K562 (cell line): ENCODE measurements at regions not wholly inside any gene's neighbourhood (a gene's known extent, or its start where the extent isn't known, plus 50 kb on each side); places are given as distances from the start of the nearest gene placed in this dataset.

Experiments used
- ATAC-seq: fragments of 200-7000 bp; cut with Tn5 transposase; 3 replicates; pipeline ENCODE4 v1.9.1; 2020; ENCODE audit warnings: moderate library complexity
- BruUV-seq: library from RNA; stranded (reverse); fragments of 400-500 nt; replicated peaks from 2 replicates; lab custom pipeline; 2021; lab: Mats Ljungman, UMichigan
- CTCF ChIA-PET: fragments of 300-600 bp; formaldehyde crosslinking; extraction: SDS; loops from one replicate; lab custom pipeline; 2021; ENCODE audit warnings: low intra/inter-chr PET ratio; lab: Yijun Ruan, JAX
- POLR2A ChIA-PET: fragments of 300-600, 350-650 bp; sonication (Branson Sonifier 250); formaldehyde crosslinking; extraction: SDS; loops from one replicate; lab custom pipeline; 2021; ENCODE audit warnings: antibody characterized with exemption, inconsistent platforms; lab: Yijun Ruan, JAX
- DNase-seq, 4 experiments: peaks; one replicate each; pipeline versions ENCODE4 v3.0.0 to v3.0.0-alpha.2; 2011 to 2018; ENCODE audit warnings: low spot score in 3 of 4, mixed read lengths in 3 of 4; ENCODE audit errors: extremely low read depth in 1 of 4
- FAIRE-seq: peaks from 2 replicates; lab custom pipeline; 2011; peaks lifted over from hg19 to GRCh38; lab: Jason Lieb, UNC
- H2AFZ ChIP-seq: 2 replicates; pipeline ENCODE4 v1.6.0; 2011; ENCODE audit warnings: low read depth, low read length, control low read depth, inconsistent platforms
- H3K27ac ChIP-seq: fragments of 200-600 bp; 3 replicates; pipeline ENCODE4 v1.8.0; 2011; ENCODE audit warnings: low read depth, mild to moderate bottlenecking, control low read depth, inconsistent platforms, low read length, moderate library complexity, mixed read lengths; ENCODE audit errors: extremely low read depth
- H3K27me3 ChIP-seq, 2 experiments: fragments of 300-600 bp in 1 of 2; 2 replicates in 1 of 2; 3 replicates in 1 of 2; pipeline versions ENCODE4 v1.6.0 to v1.8.0; 2011; ENCODE audit warnings: inconsistent platforms in 2 of 2, low read length in 2 of 2, mild to moderate bottlenecking in 1 of 2, mixed read lengths in 1 of 2, moderate library complexity in 1 of 2; ENCODE audit not compliant: control insufficient read depth in 2 of 2, insufficient read depth in 2 of 2
- H3K36me3 ChIP-seq: fragments of 300-600 bp; 3 replicates; pipeline ENCODE4 v1.8.0; 2011; ENCODE audit warnings: mild to moderate bottlenecking, low read length, inconsistent platforms; ENCODE audit not compliant: control insufficient read depth, insufficient read depth
- H3K4me1 ChIP-seq, 2 experiments: fragments of 200-600 bp in 1 of 2; replicated peaks in 1 of 2; 2 replicates in 1 of 2; 3 replicates in 1 of 2; pipeline versions ENCODE4 v1.5.1 to v1.8.0; 2011; ENCODE audit warnings: inconsistent platforms in 2 of 2, low read length in 2 of 2, mild to moderate bottlenecking in 1 of 2, mixed read lengths in 1 of 2, moderate library complexity in 1 of 2; ENCODE audit not compliant: control insufficient read depth in 2 of 2, insufficient read depth in 2 of 2
- H3K4me2 ChIP-seq: 2 replicates; pipeline ENCODE4 v1.6.1; 2011; ENCODE audit warnings: low read length, control low read depth, inconsistent platforms, mixed read lengths; ENCODE audit not compliant: insufficient read depth
- H3K4me3 ChIP-seq: fragments of 200-600 bp; sonication (generic), shearing (Covaris generic); 2 replicates; pipeline ENCODE4 v1.5.1; 2016; ENCODE audit warnings: control low read depth, inconsistent platforms
- H3K79me2 ChIP-seq: fragments of 200-600 bp; 3 replicates; pipeline ENCODE4 v1.8.0; 2011; ENCODE audit warnings: low read length, inconsistent platforms; ENCODE audit not compliant: control insufficient read depth, insufficient read depth
- H3K9ac ChIP-seq, 2 experiments: 2 replicates each; pipeline versions ENCODE4 v1.6.0 to v1.6.1; 2011; ENCODE audit warnings: low read depth in 2 of 2, low read length in 2 of 2, control low read depth in 1 of 2, inconsistent platforms in 1 of 2, mild to moderate bottlenecking in 1 of 2, mixed read lengths in 1 of 2; ENCODE audit not compliant: insufficient read depth in 1 of 2
- H3K9me1 ChIP-seq: one replicate; pipeline ENCODE4 v1.6.0; 2011; ENCODE audit warnings: inconsistent platforms, mild to moderate bottlenecking, low read length, moderate library complexity; ENCODE audit not compliant: control insufficient read depth, insufficient read depth
- H3K9me3 ChIP-seq: replicated peaks from 2 replicates; pipeline ENCODE4 v1.5.1; 2011; ENCODE audit warnings: low read depth, low read length, inconsistent platforms; ENCODE audit not compliant: control insufficient read depth, insufficient read depth
- H4K20me1 ChIP-seq: replicated peaks from 2 replicates; pipeline ENCODE4 v1.6.1; 2011; ENCODE audit warnings: low read length, inconsistent platforms, mixed read lengths; ENCODE audit not compliant: control insufficient read depth, insufficient read depth
- ADNP ChIP-seq: fragments of 200-800 bp; sonication (Bioruptor generic); IDR thresholded peaks from 2 replicates; pipeline ENCODE4 v1.6.1; 2016; ENCODE audit warnings: missing genetic modification characterization, missing compliant biosample characterization
- BCLAF1 ChIP-seq, 2 experiments: fragments of 450-650 bp in 1 of 2; IDR thresholded peaks; 2 replicates each; pipeline ENCODE4 v1.6.1; 2011 to 2017; ENCODE audit warnings: low read depth in 2 of 2, antibody characterized with exemption in 1 of 2, borderline replicate concordance in 1 of 2, low read length in 1 of 2, mild to moderate bottlenecking in 1 of 2, mixed read lengths in 1 of 2; ENCODE audit not compliant: control insufficient read depth in 1 of 2
- IRF2 ChIP-seq: sonication (generic); formaldehyde crosslinking; IDR thresholded peaks from 2 replicates; pipeline ENCODE4 v1.8.1; 2022; ENCODE audit warnings: mild to moderate bottlenecking, missing genetic modification reagents
- KLF6 ChIP-seq: fragments of 250-450 bp; sonication (Bioruptor Pico); IDR thresholded peaks from 2 replicates; pipeline ENCODE4 v1.4.0; 2020; ENCODE audit warnings: mild to moderate bottlenecking, moderate library complexity, borderline replicate concordance
- MCM2 ChIP-seq: fragments of 450-650 bp; IDR thresholded peaks from 2 replicates; pipeline ENCODE4 v1.6.1; 2017; ENCODE audit warnings: low read depth, mild to moderate bottlenecking
- MLX ChIP-seq, 2 experiments: fragments of 450-650 bp in 1 of 2; sonication (generic) in 1 of 2; formaldehyde crosslinking; conservative IDR thresholded peaks; 2 replicates each; pipeline versions ENCODE4 v1.4.0 to v1.8.1; 2020 to 2022; ENCODE audit warnings: mild to moderate bottlenecking in 1 of 2, missing genetic modification reagents in 1 of 2
- NR1H2 ChIP-seq: sonication (generic); formaldehyde crosslinking; IDR thresholded peaks from 2 replicates; pipeline ENCODE4 v1.4.0; 2020; ENCODE audit warnings: mild to moderate bottlenecking, missing genetic modification reagents
- PML ChIP-seq: IDR thresholded peaks from 2 replicates; pipeline ENCODE4 v1.6.1; 2012; ENCODE audit warnings: low read length, inconsistent platforms
- PTBP1 ChIP-seq: fragments of 200-400 bp; formaldehyde crosslinking; IDR thresholded peaks from 2 replicates; pipeline ENCODE4 v1.6.1; 2017; ENCODE audit warnings: low read depth, low read length
- STAT5B ChIP-seq: fragments of 250-450 bp; sonication (Bioruptor Pico); IDR thresholded peaks from 2 replicates; pipeline ENCODE4 v1.8.0; 2021; ENCODE audit warnings: mild to moderate bottlenecking, inconsistent platforms
- XRCC4 ChIP-seq: IDR thresholded peaks from one replicate; pipeline ENCODE4 v1.6.1; 2011; ENCODE audit not compliant: insufficient read depth, insufficient read length; ENCODE audit errors: extremely low read depth
- ZBTB5 ChIP-seq: fragments of 450-650 bp; IDR thresholded peaks from 2 replicates; pipeline ENCODE4 v1.6.1; 2017; ENCODE audit warnings: antibody characterized with exemption
- ZNF253 ChIP-seq: fragments of 250-450 bp; sonication (Bioruptor Pico); conservative IDR thresholded peaks from 2 replicates; pipeline ENCODE4 v1.6.1; 2021; ENCODE audit warnings: mild to moderate bottlenecking
- ZNF655 ChIP-seq: fragments of 250-450 bp; sonication (Bioruptor Pico); IDR thresholded peaks from 2 replicates; pipeline ENCODE4 v1.5.0; 2021
- ZNF76 ChIP-seq: fragments of 250-450 bp; sonication (Bioruptor Pico); IDR thresholded peaks from 2 replicates; pipeline ENCODE4 v1.4.0; 2020; ENCODE audit warnings: mild to moderate bottlenecking, moderate library complexity, borderline replicate concordance
- in situ Hi-C: fragments of 300-500 bp; cut with MboI; formaldehyde crosslinking; loops from 4 replicates; pipeline ENCODE4 v1.15.0; 2018; ENCODE audit warnings: inconsistent platforms, mixed read lengths
- intact Hi-C: fragments of 100-400 bp; cut with micrococcal nuclease; formaldehyde crosslinking; loops from 2 replicates; pipeline ENCODE4 v1.14.2; 2022

- in situ Hi-C loops (no loop called here), intact Hi-C loops (no loop called here)
- BruUV-seq, result no TSS peak
- Histone ChIP-seq H4K20me1 (no peaks in the 10 kb centered on the region), H3K36me3 (no peaks in the 10 kb centered on the region), H3K4me3 (no peak overlapping the region), H3K9me1 (no peaks in the 10 kb centered on the region), H3K9ac (no peak overlapping the region), H3K27me3 (no peaks in the 10 kb centered on the region), H3K79me2 (no peaks in the 10 kb centered on the region), H3K4me1 (no peaks in the 10 kb centered on the region), H2AFZ (no peak overlapping the region), H3K4me2 (no peak overlapping the region), H3K27ac (no peak overlapping the region), H3K9me3 (no peaks in the 10 kb centered on the region)
- FAIRE-seq (no peak), ATAC-seq (no peak), DNase-seq (no peak)
- ChIA-PET CTCF (no interaction called here), POLR2A (no interaction called here)
- TF ChIP-seq ZNF253 (CRISPR knock-in tag) (no peak), NR1H2 (CRISPR knock-in tag) (no peak), IRF2 (CRISPR knock-in tag) (no peak), STAT5B (CRISPR knock-in tag) (no peak), KLF6 (no peak), MCM2 (no peak), PTBP1 (no peak), XRCC4 (no peak), PML (no peak), ZNF76 (no peak), BCLAF1 (IDR thresholded peaks at IDR 0.05; ENCODE audit: borderline replicate concordance in 1 of 2, control insufficient read depth in 1 of 2, low read depth in 2 of 2, low read length in 1 of 2) (no peak), ADNP (tag) (no peak), ZNF655 (CRISPR knock-in tag) (no peak), MLX (CRISPR knock-in tag; conservative IDR thresholded peaks at IDR 0.05) (no peak), ZBTB5 (no peak)
Measured at GRCh38 chr9:106745876-106746275, 117.1 kb upstream of the ZNF462 start.
